ENCODE measurements at regions not wholly inside any gene's neighbourhood (a gene's known extent, or its start where the extent isn't known, plus 50 kb on each side); places are given as distances from the start of the nearest gene placed in this dataset.

GRCh38 chr3:182682263-182683241, 110.8 kb upstream of the ATP11B start:
- Histone ChIP-seq H2BK15ac (ENCODE audit: low read depth, poor library complexity, severe bottlenecking) (peak overlapping the region; percentile 6), H3K9ac (ENCODE audit: low read length) (peak overlapping the region; percentile 73), H3K23ac (ENCODE audit: low read length in 2 of 2) (no peak overlapping the region), H3K14ac (ENCODE audit: low read length in 2 of 2) (no peak overlapping the region), H3K4me2 (ENCODE audit: low read length, poor library complexity, severe bottlenecking) (peak overlapping the region; percentile 100), H3K18ac (ENCODE audit: low read depth in 1 of 2, low read length in 2 of 2) (no peak overlapping the region), H2BK12ac (ENCODE audit: low read length in 2 of 2) (no peak overlapping the region), H3K79me1 (replicated peaks; ENCODE audit: low read length, poor library complexity, severe bottlenecking) (no peaks in the 10 kb centered on the region), H3K36me3 (ENCODE audit: control insufficient read depth in 1 of 2, insufficient read depth in 2 of 2, low read depth in 1 of 2, low read length in 2 of 2) (no peaks in the 10 kb centered on the region), H3K27me3 (ENCODE audit: control insufficient read depth in 1 of 2, insufficient read depth in 1 of 2, low read length in 2 of 2) (peaks cover 5 to 33% of the 10 kb centered on the region in 2 experiments), H2BK120ac (ENCODE audit: low read depth, low read length) (no peak overlapping the region), H4K8ac (ENCODE audit: low read length) (peak overlapping the region; percentile 65), H3K4ac (ENCODE audit: low read depth in 1 of 2, low read length in 2 of 2) (peak overlapping the region in 1 of 2 experiments; percentile 20), H2AFZ (ENCODE audit: low read depth, low read length) (peak overlapping the region; percentile 83), H3K4me1 (ENCODE audit: control insufficient read depth, insufficient read depth, low read depth, low read length) (peaks cover 6% of the 10 kb centered on the region), H3K4me3 (ENCODE audit: insufficient read depth in 1 of 2, low read depth in 1 of 2, low read length in 2 of 2) (peak overlapping the region; percentile 64 to 81), H4K91ac (ENCODE audit: low read length) (no peak overlapping the region), H2AK5ac (ENCODE audit: low read length, severe bottlenecking) (no peak overlapping the region), H2BK5ac (ENCODE audit: low read depth, low read length, poor library complexity, severe bottlenecking) (no peak overlapping the region), H3K27ac (ENCODE audit: low read length, poor library complexity, severe bottlenecking) (no peak overlapping the region), H3K9me3 (ENCODE audit: control insufficient read depth, low read length) (no peaks in the 10 kb centered on the region)
- WGBS = 2% methylated on average over 78 of the region's 80 CpGs
- DNase-seq = peak; percentile 57

- 0% methylated on average over 4 of the region's 5 CpGs for WGBS
- Histone ChIP-seq H3K4me1 (ENCODE audit: control insufficient read depth, insufficient read depth, low read depth, low read length) (peaks cover 6% of the 10 kb centered on the region), H2BK5ac (ENCODE audit: low read depth, low read length, poor library complexity, severe bottlenecking) (no peak overlapping the region), H2BK15ac (ENCODE audit: low read depth, poor library complexity, severe bottlenecking) (no peak overlapping the region), H3K4me2 (ENCODE audit: low read length, poor library complexity, severe bottlenecking) (no peak overlapping the region), H3K9me3 (ENCODE audit: control insufficient read depth, low read length) (no peaks in the 10 kb centered on the region), H2BK120ac (ENCODE audit: low read depth, low read length) (no peak overlapping the region), H2BK12ac (ENCODE audit: low read length in 2 of 2) (no peak overlapping the region), H3K4me3 (ENCODE audit: insufficient read depth in 1 of 2, low read depth in 1 of 2, low read length in 2 of 2) (peak overlapping the region in 1 of 2 experiments; percentile 81), H2AK5ac (ENCODE audit: low read length, severe bottlenecking) (no peak overlapping the region), H3K4ac (ENCODE audit: low read depth in 1 of 2, low read length in 2 of 2) (no peak overlapping the region), H3K9ac (ENCODE audit: low read length) (peak overlapping the region; percentile 73), H3K79me1 (replicated peaks; ENCODE audit: low read length, poor library complexity, severe bottlenecking) (no peaks in the 10 kb centered on the region), H3K27ac (ENCODE audit: low read length, poor library complexity, severe bottlenecking) (no peak overlapping the region), H3K27me3 (ENCODE audit: control insufficient read depth in 1 of 2, insufficient read depth in 1 of 2, low read length in 2 of 2) (peaks cover 5 to 34% of the 10 kb centered on the region in 2 experiments), H4K8ac (ENCODE audit: low read length) (no peak overlapping the region), H4K91ac (ENCODE audit: low read length) (no peak overlapping the region), H2AFZ (ENCODE audit: low read depth, low read length) (no peak overlapping the region), H3K18ac (ENCODE audit: low read depth in 1 of 2, low read length in 2 of 2) (no peak overlapping the region), H3K23ac (ENCODE audit: low read length in 2 of 2) (no peak overlapping the region), H3K36me3 (ENCODE audit: control insufficient read depth in 1 of 2, insufficient read depth in 2 of 2, low read depth in 1 of 2, low read length in 2 of 2) (no peaks in the 10 kb centered on the region), H3K14ac (ENCODE audit: low read length in 2 of 2) (no peak overlapping the region)
- peak; percentile 75 for DNase-seq
Measured at GRCh38 chr3:182683453-182683852, 109.9 kb upstream of the ATP11B start.

- no peak overlapping the region for H3K4me2 ChIP-seq (ENCODE audit: low read length, poor library complexity, severe bottlenecking)
- H3K14ac ChIP-seq (ENCODE audit: low read length in 2 of 2) = no peak overlapping the region
- no peak overlapping the region for H2BK12ac ChIP-seq (ENCODE audit: low read length in 2 of 2)
- H3K27me3 ChIP-seq (ENCODE audit: control insufficient read depth in 1 of 2, insufficient read depth in 1 of 2, low read length in 2 of 2) = peaks cover 5 to 34% of the 10 kb centered on the region in 2 experiments
- no peaks in the 10 kb centered on the region for H3K9me3 ChIP-seq (ENCODE audit: control insufficient read depth, low read length)
- H3K79me1 ChIP-seq (replicated peaks; ENCODE audit: low read length, poor library complexity, severe bottlenecking) = no peaks in the 10 kb centered on the region
- H3K18ac ChIP-seq (ENCODE audit: low read depth in 1 of 2, low read length in 2 of 2) = no peak overlapping the region
- no peak overlapping the region for H2AK5ac ChIP-seq (ENCODE audit: low read length, severe bottlenecking)
- H2BK15ac ChIP-seq (ENCODE audit: low read depth, poor library complexity, severe bottlenecking) = no peak overlapping the region
- no peak overlapping the region for H4K91ac ChIP-seq (ENCODE audit: low read length)
- no peak overlapping the region for H3K4ac ChIP-seq (ENCODE audit: low read depth in 1 of 2, low read length in 2 of 2)
- DNase-seq = no peak
- H3K23ac ChIP-seq (ENCODE audit: low read length in 2 of 2) = no peak overlapping the region
- 27% methylated on average over 1 of the region's 1 CpG for WGBS
- H2AFZ ChIP-seq (ENCODE audit: low read depth, low read length) = no peak overlapping the region
- no peaks in the 10 kb centered on the region for H3K36me3 ChIP-seq (ENCODE audit: control insufficient read depth in 1 of 2, insufficient read depth in 2 of 2, low read depth in 1 of 2, low read length in 2 of 2)
- H3K27ac ChIP-seq (ENCODE audit: low read length, poor library complexity, severe bottlenecking) = no peak overlapping the region
- H2BK5ac ChIP-seq (ENCODE audit: low read depth, low read length, poor library complexity, severe bottlenecking) = no peak overlapping the region
- H2BK120ac ChIP-seq (ENCODE audit: low read depth, low read length) = no peak overlapping the region
- no peak overlapping the region for H3K4me3 ChIP-seq (ENCODE audit: insufficient read depth in 1 of 2, low read depth in 1 of 2, low read length in 2 of 2)
- peaks cover 6% of the 10 kb centered on the region for H3K4me1 ChIP-seq (ENCODE audit: control insufficient read depth, insufficient read depth, low read depth, low read length)
- no peak overlapping the region for H3K9ac ChIP-seq (ENCODE audit: low read length)
- no peak overlapping the region for H4K8ac ChIP-seq (ENCODE audit: low read length)
Measured at GRCh38 chr3:182683858-182684257, 109.4 kb upstream of the ATP11B start.

DNA sequence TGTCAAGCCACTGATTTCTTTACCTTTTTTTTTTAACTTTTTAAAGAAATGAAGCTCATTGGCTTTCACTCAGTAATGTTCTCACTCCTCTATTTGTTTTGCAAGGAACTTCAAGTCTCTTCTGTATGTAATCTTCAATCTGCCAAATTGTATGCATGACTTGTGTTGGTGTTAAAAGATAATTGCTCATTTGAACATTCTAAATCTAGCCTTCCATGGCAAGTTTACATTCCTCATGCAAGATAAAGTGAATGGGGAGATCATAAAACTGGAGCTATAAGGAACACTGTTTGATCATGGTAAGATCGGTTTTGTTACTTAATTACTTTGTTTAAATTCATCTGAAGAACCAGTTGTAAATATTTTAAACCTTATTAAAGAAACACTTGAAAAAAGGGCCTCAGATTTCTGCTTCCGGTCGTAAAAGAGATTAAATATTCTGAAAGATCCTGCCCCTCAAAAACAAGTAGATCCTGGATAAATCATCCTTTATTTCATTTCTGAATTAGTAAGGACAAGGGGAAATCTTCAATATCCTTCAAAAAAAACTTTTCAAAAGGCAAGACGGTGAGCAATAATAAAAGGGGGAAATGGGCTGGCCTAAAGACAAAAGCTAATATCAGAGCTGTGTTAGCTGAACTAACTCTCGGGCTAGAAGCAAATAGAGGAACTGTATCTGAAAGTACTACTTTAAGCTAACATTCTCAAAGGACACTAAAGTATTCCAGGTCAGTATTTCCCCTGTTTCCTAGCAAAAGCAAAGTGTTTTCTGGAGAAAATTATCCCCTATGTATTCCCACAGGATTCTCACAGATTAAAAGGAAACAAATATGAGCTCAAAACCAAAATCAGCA, 107.0 kb upstream of the ATP11B start:
- no peaks in the 10 kb centered on the region for H3K9me3 ChIP-seq (ENCODE audit: control insufficient read depth, low read length)
- no peak overlapping the region for H4K91ac ChIP-seq (ENCODE audit: low read length)
- peaks cover 6% of the 10 kb centered on the region for H3K4me1 ChIP-seq (ENCODE audit: control insufficient read depth, insufficient read depth, low read depth, low read length)
- no peaks in the 10 kb centered on the region for H3K36me3 ChIP-seq (ENCODE audit: control insufficient read depth in 1 of 2, insufficient read depth in 2 of 2, low read depth in 1 of 2, low read length in 2 of 2)
- H3K4ac ChIP-seq (ENCODE audit: low read depth in 1 of 2, low read length in 2 of 2) = no peak overlapping the region
- H3K4me3 ChIP-seq (ENCODE audit: insufficient read depth in 1 of 2, low read depth in 1 of 2, low read length in 2 of 2) = no peak overlapping the region
- no peak overlapping the region for H3K18ac ChIP-seq (ENCODE audit: low read depth in 1 of 2, low read length in 2 of 2)
- H4K8ac ChIP-seq (ENCODE audit: low read length) = no peak overlapping the region
- H2BK5ac ChIP-seq (ENCODE audit: low read depth, low read length, poor library complexity, severe bottlenecking) = no peak overlapping the region
- no peak overlapping the region for H2AK5ac ChIP-seq (ENCODE audit: low read length, severe bottlenecking)
- H3K23ac ChIP-seq (ENCODE audit: low read length in 2 of 2) = no peak overlapping the region
- no peak overlapping the region for H2BK120ac ChIP-seq (ENCODE audit: low read depth, low read length)
- no peak overlapping the region for H3K9ac ChIP-seq (ENCODE audit: low read length)
- H2AFZ ChIP-seq (ENCODE audit: low read depth, low read length) = no peak overlapping the region
- no peak overlapping the region for H3K4me2 ChIP-seq (ENCODE audit: low read length, poor library complexity, severe bottlenecking)
- peaks cover 5 to 34% of the 10 kb centered on the region in 2 experiments for H3K27me3 ChIP-seq (ENCODE audit: control insufficient read depth in 1 of 2, insufficient read depth in 1 of 2, low read length in 2 of 2)
- DNase-seq = no peak
- no peak overlapping the region for H3K14ac ChIP-seq (ENCODE audit: low read length in 2 of 2)
- no peak overlapping the region for H2BK12ac ChIP-seq (ENCODE audit: low read length in 2 of 2)
- 70% methylated on average over 2 of the region's 5 CpGs for WGBS
- no peak overlapping the region for H3K27ac ChIP-seq (ENCODE audit: low read length, poor library complexity, severe bottlenecking)
- no peaks in the 10 kb centered on the region for H3K79me1 ChIP-seq (replicated peaks; ENCODE audit: low read length, poor library complexity, severe bottlenecking)
- H2BK15ac ChIP-seq (ENCODE audit: low read depth, poor library complexity, severe bottlenecking) = no peak overlapping the region
